Esophagus squamous epithelium (tissue), 5 donors: ENCODE measurements at regions not wholly inside any gene's neighbourhood (a gene's known extent, or its start where the extent isn't known, plus 50 kb on each side); places are given as distances from the start of the nearest gene placed in this dataset.

Experiments used
- DNase-seq: peaks from one replicate; lab custom pipeline; 2025; lab: John Stamatoyannopoulos, UW
- H3K27ac ChIP-seq, 4 donors: fragments of 200-600 bp; sonication (generic); one replicate each; pipeline ENCODE4 v1.5.1; 2016 to 2019; ENCODE audit warnings: mild to moderate bottlenecking in 1 of 4
- H3K27me3 ChIP-seq, 4 donors: fragments of 200-600 bp; sonication (generic); 1 replicate in 3 of 4; 2 replicates in 1 of 4; pipeline versions ENCODE4 v1.5.1 to v1.6.0; 2017 to 2021; ENCODE audit warnings: antibody characterized with exemption in 1 of 4
- H3K36me3 ChIP-seq, 3 donors: fragments of 200-600 bp; sonication (generic); one replicate each; pipeline ENCODE4 v1.5.1; 2016 to 2019
- H3K4me1 ChIP-seq, 3 donors: fragments of 200-600 bp; sonication (generic); one replicate each; pipeline ENCODE4 v1.5.1; 2017 to 2019
- H3K4me3 ChIP-seq, 4 donors: fragments of 200-600 bp; sonication (generic); 1 replicate in 3 of 4; 2 replicates in 1 of 4; pipeline ENCODE4 v1.5.1; 2016 to 2019; ENCODE audit warnings: mild to moderate bottlenecking in 2 of 4, moderate library complexity in 1 of 4
- H3K9me3 ChIP-seq, 3 donors: fragments of 200-600 bp; sonication (generic); one replicate each; pipeline ENCODE4 v1.5.1; 2016 to 2019
- POLR2A ChIP-seq, 4 donors: fragments of 450-650 bp; IDR thresholded peaks; one replicate each; pipeline ENCODE4 v1.6.1; 2017; ENCODE audit warnings: antibody characterized with exemption in 4 of 4, mild to moderate bottlenecking in 4 of 4, moderate library complexity in 3 of 4
- WGBS, 2 donors: methylation state at CpG; one replicate each; pipeline ENCODE4 v1.1.5; 2018; 5-methylcytosine and 5-hydroxymethylcytosine counted together
- intact Hi-C: fragments of 100-400 bp; cut with DNase I; formaldehyde crosslinking; loops from one replicate; pipeline ENCODE4 v1.15.0; 2022
- TF ChIP-seq, protein P1 (sequence below), 6 experiments: fragments of 450-650 bp in 4 of 6; fragments of 200-600 bp in 2 of 6; sonication (generic) in 2 of 6; IDR thresholded peaks; one replicate each; pipeline ENCODE4 v1.5.1; 2016 to 2019; ENCODE audit warnings: antibody characterized with exemption in 6 of 6, mild to moderate bottlenecking in 4 of 6, moderate library complexity in 4 of 6
- donor health status: DM: yes; HTN: yes; CAD: no.

DNA sequence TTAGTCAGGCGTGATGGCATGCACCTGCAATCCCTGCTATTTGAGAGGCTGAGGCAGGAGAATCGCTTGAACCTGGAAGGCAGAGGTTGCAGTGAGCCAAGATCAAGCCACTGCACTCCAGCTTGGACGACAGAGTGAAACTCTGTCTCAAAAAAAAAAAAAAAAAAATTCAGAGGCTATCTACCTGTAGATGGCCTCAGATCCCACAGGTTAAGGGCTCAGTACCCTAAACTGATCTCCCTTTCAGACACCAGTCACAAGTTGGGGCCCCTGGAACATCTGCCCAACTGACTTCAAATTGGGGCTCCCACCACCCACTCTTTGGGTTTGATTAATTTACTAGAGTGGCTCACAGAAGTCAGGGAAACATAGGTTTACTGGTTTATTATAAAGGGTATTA is 65.4 kb upstream of the ERCC6L2 start:
- WGBS, 2 donors, result 63 to 66% methylated on average over 3 of the region's 3 CpGs

DNA sequence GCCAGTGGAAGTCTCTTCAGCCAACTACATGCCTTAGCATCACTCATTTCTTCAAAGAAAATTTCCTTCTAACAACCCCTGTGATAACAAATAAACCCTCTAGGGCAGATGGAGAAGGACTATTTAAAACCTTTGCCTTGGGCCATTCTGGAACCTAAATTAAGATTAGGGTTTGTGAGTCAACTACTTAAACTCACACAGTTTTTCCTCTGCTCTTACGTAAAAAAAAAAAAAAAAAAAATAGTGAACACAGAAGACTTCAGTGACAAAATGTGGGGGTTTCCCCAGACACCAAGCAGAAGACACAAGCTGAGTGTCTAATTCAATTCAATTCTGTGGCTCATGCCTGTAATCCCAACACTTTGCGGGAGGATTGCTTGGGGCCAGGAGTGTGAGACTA is 65.8 kb upstream of the ERCC6L2 start:
- H3K36me3 ChIP-seq, result peaks cover 0 to 17% (median 2%) of the 10 kb centered on the region in 3 donors
- no peaks in the 10 kb centered on the region for H3K9me3 ChIP-seq
- no peak for DNase-seq
- WGBS, 2 donors, result 70 to 74% methylated on average over 2 of the region's 2 CpGs
- intact Hi-C loops, result no loop called here
- H3K27me3 ChIP-seq, result no peaks in the 10 kb centered on the region
- H3K27ac ChIP-seq, result no peak overlapping the region
- H3K4me1 ChIP-seq, result peaks cover 0 to 11% (median 3%) of the 10 kb centered on the region in 3 donors
- H3K4me3 ChIP-seq, result no peak overlapping the region
- no peak for TF ChIP-seq POLR2A (IDR thresholded peaks at IDR 0.05)
- TF ChIP-seq, protein P1, sequence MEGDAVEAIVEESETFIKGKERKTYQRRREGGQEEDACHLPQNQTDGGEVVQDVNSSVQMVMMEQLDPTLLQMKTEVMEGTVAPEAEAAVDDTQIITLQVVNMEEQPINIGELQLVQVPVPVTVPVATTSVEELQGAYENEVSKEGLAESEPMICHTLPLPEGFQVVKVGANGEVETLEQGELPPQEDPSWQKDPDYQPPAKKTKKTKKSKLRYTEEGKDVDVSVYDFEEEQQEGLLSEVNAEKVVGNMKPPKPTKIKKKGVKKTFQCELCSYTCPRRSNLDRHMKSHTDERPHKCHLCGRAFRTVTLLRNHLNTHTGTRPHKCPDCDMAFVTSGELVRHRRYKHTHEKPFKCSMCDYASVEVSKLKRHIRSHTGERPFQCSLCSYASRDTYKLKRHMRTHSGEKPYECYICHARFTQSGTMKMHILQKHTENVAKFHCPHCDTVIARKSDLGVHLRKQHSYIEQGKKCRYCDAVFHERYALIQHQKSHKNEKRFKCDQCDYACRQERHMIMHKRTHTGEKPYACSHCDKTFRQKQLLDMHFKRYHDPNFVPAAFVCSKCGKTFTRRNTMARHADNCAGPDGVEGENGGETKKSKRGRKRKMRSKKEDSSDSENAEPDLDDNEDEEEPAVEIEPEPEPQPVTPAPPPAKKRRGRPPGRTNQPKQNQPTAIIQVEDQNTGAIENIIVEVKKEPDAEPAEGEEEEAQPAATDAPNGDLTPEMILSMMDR (IDR thresholded peaks at IDR 0.05), result no peak

More for the DNA sequence above, 65.4 kb upstream of the ERCC6L2 start:
- intact Hi-C loops, result no loop called here
- Histone ChIP-seq H3K4me3 (no peak overlapping the region), H3K4me1 (peaks cover 0 to 11% (median 3%) of the 10 kb centered on the region in 3 donors), H3K9me3 (no peaks in the 10 kb centered on the region), H3K36me3 (peaks cover 0 to 17% (median 2%) of the 10 kb centered on the region in 3 donors), H3K27me3 (no peaks in the 10 kb centered on the region), H3K27ac (no peak overlapping the region)
- no peak for DNase-seq
- TF ChIP-seq, protein P1 (IDR thresholded peaks at IDR 0.05), result no peak
- no peak for TF ChIP-seq POLR2A (IDR thresholded peaks at IDR 0.05)

DNA sequence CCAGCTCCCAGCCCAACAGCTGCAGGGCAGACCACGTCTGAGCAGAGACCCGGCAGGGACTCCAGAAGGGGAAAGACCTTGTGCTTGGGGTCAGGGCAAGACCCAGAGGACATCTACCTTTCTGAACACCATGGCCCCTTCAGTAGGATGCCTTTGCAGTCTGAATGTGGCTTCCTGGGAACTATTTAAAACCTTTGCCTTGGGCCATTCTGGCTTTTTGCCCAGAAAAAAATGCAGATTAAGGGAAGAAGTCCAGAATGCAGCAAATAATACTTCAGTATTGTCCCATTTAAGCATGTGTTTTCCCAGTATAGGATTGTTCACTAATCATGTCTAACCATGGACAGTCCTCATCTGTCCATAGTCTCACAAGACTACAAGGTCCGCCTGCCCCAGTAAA is 67.5 kb upstream of the ERCC6L2 start:
- TF ChIP-seq, protein P1 (IDR thresholded peaks at IDR 0.05), result no peak
- no peak for TF ChIP-seq POLR2A (IDR thresholded peaks at IDR 0.05)
- WGBS, 2 donors, result 75 to 93% methylated on average over 1 to 2 of the region's 3 CpGs
- Histone ChIP-seq H3K4me1 (peaks cover 0 to 11% (median 3%) of the 10 kb centered on the region in 3 donors), H3K4me3 (no peak overlapping the region), H3K9me3 (no peaks in the 10 kb centered on the region), H3K36me3 (peaks cover 0 to 10% (median 0%) of the 10 kb centered on the region in 3 donors), H3K27ac (peak overlapping the region in 2 of 4 donors; percentile 60 to 67), H3K27me3 (no peaks in the 10 kb centered on the region)
- no peak for DNase-seq
- intact Hi-C loops, result no loop called here

GRCh38 chr9:95807326-95807947 is 68.1 kb upstream of the ERCC6L2 start:
- WGBS, 2 donors, result 45 to 72% methylated on average over 5 of the region's 5 CpGs
- Histone ChIP-seq H3K27me3 (no peaks in the 10 kb centered on the region), H3K4me1 (peaks cover 0 to 11% (median 3%) of the 10 kb centered on the region in 3 donors), H3K27ac (peak overlapping the region in 2 of 4 donors; percentile 67 to 70), H3K4me3 (no peak overlapping the region), H3K9me3 (no peaks in the 10 kb centered on the region), H3K36me3 (peaks cover 0 to 5% (median 0%) of the 10 kb centered on the region in 3 donors)
- TF ChIP-seq, protein P1 (IDR thresholded peaks at IDR 0.05), result no peak
- intact Hi-C loops, result no loop called here
- DNase-seq, result no peak

- no peak overlapping the region for H3K4me3 ChIP-seq
- TF ChIP-seq, protein P1 (IDR thresholded peaks at IDR 0.05), result no peak
- no peak for TF ChIP-seq POLR2A (IDR thresholded peaks at IDR 0.05)
- intact Hi-C loops, result no loop called here
- no peak overlapping the region for H3K27ac ChIP-seq
- 91 to 98% methylated on average over 4 of the region's 4 CpGs for WGBS, 2 donors
- no peaks in the 10 kb centered on the region for H3K36me3 ChIP-seq
- peaks cover 0 to 9% (median 3%) of the 10 kb centered on the region in 3 donors for H3K4me1 ChIP-seq
- peaks cover 0 to 5% (median 0%) of the 10 kb centered on the region in 4 donors for H3K27me3 ChIP-seq
- DNase-seq, result no peak
- H3K9me3 ChIP-seq, result no peaks in the 10 kb centered on the region
Observed at GRCh38 chr9:95803197-95803596, 72.3 kb upstream of the ERCC6L2 start.
